HG02678 (cell line): ENCODE measurements at regions not wholly inside any gene's neighbourhood (a gene's known extent, or its start where the extent isn't known, plus 50 kb on each side); places are given as distances from the start of the nearest gene placed in this dataset.
"Not testable (repeated sequence)": the region's sequence is repeated elsewhere in the genome, so short reads cannot be mapped to it uniquely, and the experiment has no call there.

Experiments used
- ATAC-seq: cut with Tn5 transposase; IDR thresholded peaks from one replicate; pipeline ENCODE4 v1.9.1; 2021; ENCODE audit warnings: mild to moderate bottlenecking, moderate library complexity; ENCODE audit not compliant: unreplicated experiment

GRCh38 chr5:21484498-21484889 lies 1368.7 kb downstream of the CDH12 start:
- ATAC-seq, result not testable (repeated sequence)

GRCh38 chr5:21483790-21484497 lies 1369.2 kb downstream of the CDH12 start:
- not testable (repeated sequence) for ATAC-seq

- not testable (repeated sequence) for ATAC-seq
Measured at GRCh38 chr5:21482983-21483650, 1370.0 kb downstream of the CDH12 start.

GRCh38 chr5:21482522-21482921 lies 1370.6 kb downstream of the CDH12 start:
- ATAC-seq, result not testable (repeated sequence)

GRCh38 chr5:21481320-21482270 lies 1371.5 kb downstream of the CDH12 start:
- not testable (repeated sequence) for ATAC-seq

- ATAC-seq, result not testable (repeated sequence)
Measured at GRCh38 chr5:21480054-21480453, 1373.1 kb downstream of the CDH12 start.

GRCh38 chr5:21473981-21474380 lies 1379.2 kb downstream of the CDH12 start:
- ATAC-seq, result not testable (repeated sequence)

- not testable (repeated sequence) for ATAC-seq
Measured at GRCh38 chr5:21473436-21473835, 1379.7 kb downstream of the CDH12 start.

GRCh38 chr5:21471691-21472090 lies 1381.5 kb downstream of the CDH12 start:
- ATAC-seq, result not testable (repeated sequence)

GRCh38 chr5:21469523-21470101 lies 1383.5 kb downstream of the CDH12 start:
- not testable (repeated sequence) for ATAC-seq

- not testable (repeated sequence) for ATAC-seq
Measured at GRCh38 chr5:21467544-21467943, 1385.6 kb downstream of the CDH12 start.

GRCh38 chr5:21459744-21460073 lies 1393.4 kb downstream of the CDH12 start:
- not testable (repeated sequence) for ATAC-seq

- ATAC-seq, result no peak
Measured at GRCh38 chr5:21452449-21452848, 1400.7 kb downstream of the CDH12 start.

- ATAC-seq, result no peak
Measured at GRCh38 chr5:21432646-21433045, 1420.5 kb downstream of the CDH12 start.

- no peak for ATAC-seq
Measured at GRCh38 chr5:21424907-21425306, 1428.2 kb downstream of the CDH12 start.

GRCh38 chr5:21419383-21419782 lies 1431.4 kb upstream of the CDH18 start:
- ATAC-seq, result no peak

GRCh38 chr5:21402089-21402488 lies 1414.1 kb upstream of the CDH18 start:
- not testable (repeated sequence) for ATAC-seq

- ATAC-seq, result no peak
Measured at GRCh38 chr5:21398511-21398910, 1410.5 kb upstream of the CDH18 start.

- no peak for ATAC-seq
Measured at GRCh38 chr5:21397693-21398092, 1409.7 kb upstream of the CDH18 start.

GRCh38 chr5:21391506-21391905 lies 1403.5 kb upstream of the CDH18 start:
- ATAC-seq, result no peak

GRCh38 chr5:21360754-21361153 lies 1372.8 kb upstream of the CDH18 start:
- not testable (repeated sequence) for ATAC-seq
